ENCODE measurements at regions not wholly inside any gene's neighbourhood (a gene's known extent, or its start where the extent isn't known, plus 50 kb on each side); places are given as distances from the start of the nearest gene placed in this dataset.

- no peak overlapping the region for H3K14ac ChIP-seq (ENCODE audit: low read length in 2 of 2)
- H2AFZ ChIP-seq (ENCODE audit: low read depth, low read length): no peak overlapping the region
- H3K9me3 ChIP-seq (ENCODE audit: control insufficient read depth, low read length): no peaks in the 10 kb centered on the region
- no peak for DNase-seq
- H3K4me1 ChIP-seq (ENCODE audit: control insufficient read depth, insufficient read depth, low read depth, low read length): no peaks in the 10 kb centered on the region
- no peak overlapping the region for H2BK15ac ChIP-seq (ENCODE audit: low read depth, poor library complexity, severe bottlenecking)
- H3K9ac ChIP-seq (ENCODE audit: low read length): no peak overlapping the region
- H3K4me3 ChIP-seq (ENCODE audit: insufficient read depth in 1 of 2, low read depth in 1 of 2, low read length in 2 of 2): no peak overlapping the region
- H2BK12ac ChIP-seq (ENCODE audit: low read length in 2 of 2): no peak overlapping the region
- H3K23ac ChIP-seq (ENCODE audit: low read length in 2 of 2): no peak overlapping the region
- no peak overlapping the region for H3K18ac ChIP-seq (ENCODE audit: low read depth in 1 of 2, low read length in 2 of 2)
- WGBS: 42% methylated on average over 3 of the region's 4 CpGs
- no peak overlapping the region for H2BK120ac ChIP-seq (ENCODE audit: low read depth, low read length)
- H3K36me3 ChIP-seq (ENCODE audit: control insufficient read depth in 1 of 2, insufficient read depth in 2 of 2, low read depth in 1 of 2, low read length in 2 of 2): no peaks in the 10 kb centered on the region
- no peak overlapping the region for H2BK5ac ChIP-seq (ENCODE audit: low read depth, low read length, poor library complexity, severe bottlenecking)
- H3K27me3 ChIP-seq (ENCODE audit: control insufficient read depth in 1 of 2, insufficient read depth in 1 of 2, low read length in 2 of 2): peaks cover 0 to 37% of the 10 kb centered on the region in 2 experiments
- no peak overlapping the region for H4K91ac ChIP-seq (ENCODE audit: low read length)
- no peak overlapping the region for H4K8ac ChIP-seq (ENCODE audit: low read length)
- no peaks in the 10 kb centered on the region for H3K79me1 ChIP-seq (replicated peaks; ENCODE audit: low read length, poor library complexity, severe bottlenecking)
- no peak overlapping the region for H2AK5ac ChIP-seq (ENCODE audit: low read length, severe bottlenecking)
- H3K4ac ChIP-seq (ENCODE audit: low read depth in 1 of 2, low read length in 2 of 2): no peak overlapping the region
- H3K27ac ChIP-seq (ENCODE audit: low read length, poor library complexity, severe bottlenecking): no peak overlapping the region
- H3K4me2 ChIP-seq (ENCODE audit: low read length, poor library complexity, severe bottlenecking): no peak overlapping the region
These were observed 128.9 kb downstream of the CCT6B start for GRCh38 chr17:34832376-34832775.

- Histone ChIP-seq H3K4me2 (ENCODE audit: low read length, poor library complexity, severe bottlenecking) (no peak overlapping the region), H3K14ac (ENCODE audit: low read length in 2 of 2) (no peak overlapping the region), H3K36me3 (ENCODE audit: control insufficient read depth in 1 of 2, insufficient read depth in 2 of 2, low read depth in 1 of 2, low read length in 2 of 2) (no peaks in the 10 kb centered on the region), H2AK5ac (ENCODE audit: low read length, severe bottlenecking) (no peak overlapping the region), H2BK15ac (ENCODE audit: low read depth, poor library complexity, severe bottlenecking) (no peak overlapping the region), H4K8ac (ENCODE audit: low read length) (no peak overlapping the region), H3K23ac (ENCODE audit: low read length in 2 of 2) (no peak overlapping the region), H2BK120ac (ENCODE audit: low read depth, low read length) (no peak overlapping the region), H3K18ac (ENCODE audit: low read depth in 1 of 2, low read length in 2 of 2) (no peak overlapping the region), H3K27me3 (ENCODE audit: control insufficient read depth in 1 of 2, insufficient read depth in 1 of 2, low read length in 2 of 2) (peaks cover 0 to 48% of the 10 kb centered on the region in 2 experiments), H3K27ac (ENCODE audit: low read length, poor library complexity, severe bottlenecking) (no peak overlapping the region), H2BK5ac (ENCODE audit: low read depth, low read length, poor library complexity, severe bottlenecking) (no peak overlapping the region), H3K4ac (ENCODE audit: low read depth in 1 of 2, low read length in 2 of 2) (no peak overlapping the region), H3K9ac (ENCODE audit: low read length) (no peak overlapping the region), H2AFZ (ENCODE audit: low read depth, low read length) (no peak overlapping the region), H3K4me3 (ENCODE audit: insufficient read depth in 1 of 2, low read depth in 1 of 2, low read length in 2 of 2) (no peak overlapping the region), H2BK12ac (ENCODE audit: low read length in 2 of 2) (no peak overlapping the region), H4K91ac (ENCODE audit: low read length) (no peak overlapping the region), H3K9me3 (ENCODE audit: control insufficient read depth, low read length) (no peaks in the 10 kb centered on the region), H3K79me1 (replicated peaks; ENCODE audit: low read length, poor library complexity, severe bottlenecking) (no peaks in the 10 kb centered on the region), H3K4me1 (ENCODE audit: control insufficient read depth, insufficient read depth, low read depth, low read length) (peaks cover 2% of the 10 kb centered on the region)
- DNase-seq: no peak
- 68% methylated on average over 3 of the region's 3 CpGs for WGBS
These were observed 134.3 kb downstream of the CCT6B start for GRCh38 chr17:34827008-34827407.

- Histone ChIP-seq H3K27ac (ENCODE audit: low read length, poor library complexity, severe bottlenecking) (no peak overlapping the region), H2AFZ (ENCODE audit: low read depth, low read length) (no peak overlapping the region), H3K4me1 (ENCODE audit: control insufficient read depth, insufficient read depth, low read depth, low read length) (peaks cover 2% of the 10 kb centered on the region), H3K9ac (ENCODE audit: low read length) (no peak overlapping the region), H3K18ac (ENCODE audit: low read depth in 1 of 2, low read length in 2 of 2) (no peak overlapping the region), H4K91ac (ENCODE audit: low read length) (no peak overlapping the region), H3K79me1 (replicated peaks; ENCODE audit: low read length, poor library complexity, severe bottlenecking) (no peaks in the 10 kb centered on the region), H2BK120ac (ENCODE audit: low read depth, low read length) (no peak overlapping the region), H2BK15ac (ENCODE audit: low read depth, poor library complexity, severe bottlenecking) (no peak overlapping the region), H3K27me3 (ENCODE audit: control insufficient read depth in 1 of 2, insufficient read depth in 1 of 2, low read length in 2 of 2) (peaks cover 0 to 42% of the 10 kb centered on the region in 2 experiments), H3K4ac (ENCODE audit: low read depth in 1 of 2, low read length in 2 of 2) (no peak overlapping the region), H3K23ac (ENCODE audit: low read length in 2 of 2) (no peak overlapping the region), H3K14ac (ENCODE audit: low read length in 2 of 2) (no peak overlapping the region), H2AK5ac (ENCODE audit: low read length, severe bottlenecking) (no peak overlapping the region), H2BK12ac (ENCODE audit: low read length in 2 of 2) (no peak overlapping the region), H3K36me3 (ENCODE audit: control insufficient read depth in 1 of 2, insufficient read depth in 2 of 2, low read depth in 1 of 2, low read length in 2 of 2) (no peaks in the 10 kb centered on the region), H2BK5ac (ENCODE audit: low read depth, low read length, poor library complexity, severe bottlenecking) (no peak overlapping the region), H3K4me2 (ENCODE audit: low read length, poor library complexity, severe bottlenecking) (no peak overlapping the region), H3K9me3 (ENCODE audit: control insufficient read depth, low read length) (no peaks in the 10 kb centered on the region), H4K8ac (ENCODE audit: low read length) (no peak overlapping the region), H3K4me3 (ENCODE audit: insufficient read depth in 1 of 2, low read depth in 1 of 2, low read length in 2 of 2) (no peak overlapping the region)
- no peak for DNase-seq
- 8% methylated on average over 4 of the region's 4 CpGs for WGBS
These were observed 134.9 kb downstream of the CCT6B start for GRCh38 chr17:34826332-34826731.

- Histone ChIP-seq H3K79me1 (replicated peaks; ENCODE audit: low read length, poor library complexity, severe bottlenecking) (no peaks in the 10 kb centered on the region), H3K18ac (ENCODE audit: low read depth in 1 of 2, low read length in 2 of 2) (no peak overlapping the region), H3K4me3 (ENCODE audit: insufficient read depth in 1 of 2, low read depth in 1 of 2, low read length in 2 of 2) (no peak overlapping the region), H3K27me3 (ENCODE audit: control insufficient read depth in 1 of 2, insufficient read depth in 1 of 2, low read length in 2 of 2) (peaks cover 0 to 44% of the 10 kb centered on the region in 2 experiments), H3K9ac (ENCODE audit: low read length) (no peak overlapping the region), H2BK5ac (ENCODE audit: low read depth, low read length, poor library complexity, severe bottlenecking) (no peak overlapping the region), H3K4ac (ENCODE audit: low read depth in 1 of 2, low read length in 2 of 2) (no peak overlapping the region), H2BK120ac (ENCODE audit: low read depth, low read length) (no peak overlapping the region), H3K4me2 (ENCODE audit: low read length, poor library complexity, severe bottlenecking) (no peak overlapping the region), H4K91ac (ENCODE audit: low read length) (no peak overlapping the region), H3K23ac (ENCODE audit: low read length in 2 of 2) (no peak overlapping the region), H3K14ac (ENCODE audit: low read length in 2 of 2) (no peak overlapping the region), H3K36me3 (ENCODE audit: control insufficient read depth in 1 of 2, insufficient read depth in 2 of 2, low read depth in 1 of 2, low read length in 2 of 2) (no peaks in the 10 kb centered on the region), H3K4me1 (ENCODE audit: control insufficient read depth, insufficient read depth, low read depth, low read length) (peaks cover 2% of the 10 kb centered on the region), H3K9me3 (ENCODE audit: control insufficient read depth, low read length) (no peaks in the 10 kb centered on the region), H2AK5ac (ENCODE audit: low read length, severe bottlenecking) (no peak overlapping the region), H2AFZ (ENCODE audit: low read depth, low read length) (no peak overlapping the region), H3K27ac (ENCODE audit: low read length, poor library complexity, severe bottlenecking) (no peak overlapping the region), H2BK15ac (ENCODE audit: low read depth, poor library complexity, severe bottlenecking) (no peak overlapping the region), H2BK12ac (ENCODE audit: low read length in 2 of 2) (no peak overlapping the region), H4K8ac (ENCODE audit: low read length) (no peak overlapping the region)
- 82% methylated on average over 5 of the region's 6 CpGs for WGBS
- no peak for DNase-seq
These were observed 135.4 kb downstream of the CCT6B start for GRCh38 chr17:34825884-34826283.
